Adipocyte (in vitro differentiated cells): ENCODE measurements at regions not wholly inside any gene's neighbourhood (a gene's known extent, or its start where the extent isn't known, plus 50 kb on each side); places are given as distances from the start of the nearest gene placed in this dataset.

Source experiments
- DNase-seq: peaks from one replicate; pipeline ENCODE4 v3.0.0-alpha.2; 2015; ENCODE audit warnings: low read depth
- H3K27me3 ChIP-seq: replicated peaks from 2 replicates; pipeline ENCODE4 v1.7.0; 2013; ENCODE audit warnings: mild to moderate bottlenecking, low read length, moderate library complexity; ENCODE audit not compliant: control insufficient read depth, insufficient read depth
- H3K36me3 ChIP-seq: 2 replicates; pipeline ENCODE4 v1.7.0; 2013; ENCODE audit warnings: low read length, mild to moderate bottlenecking, moderate library complexity; ENCODE audit not compliant: control insufficient read depth, insufficient read depth, severe bottlenecking
- H3K4me1 ChIP-seq: 2 replicates; pipeline ENCODE4 v1.7.0; 2013; ENCODE audit warnings: mild to moderate bottlenecking, low read length, moderate library complexity; ENCODE audit not compliant: control insufficient read depth, insufficient read depth
- H3K4me3 ChIP-seq: 2 replicates; pipeline ENCODE4 v1.7.0; 2013; ENCODE audit warnings: mild to moderate bottlenecking, low read length, moderate library complexity
- H3K9ac ChIP-seq: 2 replicates; pipeline ENCODE4 v1.7.0; 2013; ENCODE audit warnings: mild to moderate bottlenecking, low read length, moderate library complexity
- H3K9me3 ChIP-seq: 2 replicates; pipeline ENCODE4 v1.7.0; 2013; ENCODE audit warnings: mild to moderate bottlenecking, low read length, moderate library complexity; ENCODE audit not compliant: control insufficient read depth

GRCh38 chr12:105843986-105844760 lies 294.6 kb downstream of the NUAK1 start:
- Histone ChIP-seq H3K4me1 (no peaks in the 10 kb centered on the region), H3K4me3 (no peak overlapping the region), H3K36me3 (no peaks in the 10 kb centered on the region), H3K9me3 (peaks cover 3% of the 10 kb centered on the region), H3K27me3 (no peaks in the 10 kb centered on the region), H3K9ac (no peak overlapping the region)
- DNase-seq: peak; percentile 29

GRCh38 chr12:105846331-105846730 lies 292.4 kb downstream of the NUAK1 start:
- H3K27me3 ChIP-seq: no peaks in the 10 kb centered on the region
- no peak overlapping the region for H3K9ac ChIP-seq
- H3K36me3 ChIP-seq: no peaks in the 10 kb centered on the region
- no peak for DNase-seq
- H3K9me3 ChIP-seq: peaks cover 3% of the 10 kb centered on the region
- no peak overlapping the region for H3K4me3 ChIP-seq
- no peaks in the 10 kb centered on the region for H3K4me1 ChIP-seq

- DNase-seq: no peak
- H3K4me1 ChIP-seq: no peaks in the 10 kb centered on the region
- H3K36me3 ChIP-seq: no peaks in the 10 kb centered on the region
- H3K4me3 ChIP-seq: no peak overlapping the region
- no peak overlapping the region for H3K9ac ChIP-seq
- peaks cover 3% of the 10 kb centered on the region for H3K9me3 ChIP-seq
- no peaks in the 10 kb centered on the region for H3K27me3 ChIP-seq
Measured at GRCh38 chr12:105847068-105847467, 291.7 kb downstream of the NUAK1 start.

- Histone ChIP-seq H3K4me1 (peaks cover 7% of the 10 kb centered on the region), H3K36me3 (no peaks in the 10 kb centered on the region), H3K4me3 (no peak overlapping the region), H3K9ac (no peak overlapping the region), H3K9me3 (peaks cover 3% of the 10 kb centered on the region), H3K27me3 (no peaks in the 10 kb centered on the region)
- DNase-seq: no peak
Measured at GRCh38 chr12:105848286-105848685, 290.5 kb downstream of the NUAK1 start.

GRCh38 chr12:105850103-105850968 lies 288.4 kb downstream of the NUAK1 start:
- DNase-seq: no peak
- Histone ChIP-seq H3K27me3 (no peaks in the 10 kb centered on the region), H3K4me3 (no peak overlapping the region), H3K9ac (no peak overlapping the region), H3K36me3 (no peaks in the 10 kb centered on the region), H3K9me3 (peaks cover 3% of the 10 kb centered on the region), H3K4me1 (peaks cover 17% of the 10 kb centered on the region)

- no peaks in the 10 kb centered on the region for H3K9me3 ChIP-seq
- peak overlapping the region; percentile 53 for H3K4me3 ChIP-seq
- H3K27me3 ChIP-seq: no peaks in the 10 kb centered on the region
- H3K9ac ChIP-seq: peak overlapping the region; percentile 17
- H3K36me3 ChIP-seq: no peaks in the 10 kb centered on the region
- DNase-seq: no peak
- H3K4me1 ChIP-seq: peaks cover 28% of the 10 kb centered on the region
Measured at GRCh38 chr12:105852496-105852895, 286.3 kb downstream of the NUAK1 start.

GRCh38 chr12:105852951-105853350 lies 285.8 kb downstream of the NUAK1 start:
- peak overlapping the region; percentile 53 for H3K4me3 ChIP-seq
- H3K4me1 ChIP-seq: peaks cover 28% of the 10 kb centered on the region
- DNase-seq: no peak
- H3K27me3 ChIP-seq: no peaks in the 10 kb centered on the region
- H3K9ac ChIP-seq: peak overlapping the region; percentile 17
- H3K9me3 ChIP-seq: no peaks in the 10 kb centered on the region
- H3K36me3 ChIP-seq: no peaks in the 10 kb centered on the region

GRCh38 chr12:105854071-105854470 lies 284.7 kb downstream of the NUAK1 start:
- H3K4me3 ChIP-seq: no peak overlapping the region
- peak overlapping the region; percentile 16 for H3K9ac ChIP-seq
- no peaks in the 10 kb centered on the region for H3K27me3 ChIP-seq
- H3K4me1 ChIP-seq: peaks cover 28% of the 10 kb centered on the region
- H3K36me3 ChIP-seq: no peaks in the 10 kb centered on the region
- no peaks in the 10 kb centered on the region for H3K9me3 ChIP-seq
- peak; percentile 4 for DNase-seq

GRCh38 chr12:105855361-105856047 lies 283.2 kb downstream of the NUAK1 start:
- H3K9ac ChIP-seq: peak overlapping the region; percentile 18
- no peaks in the 10 kb centered on the region for H3K36me3 ChIP-seq
- peaks cover 28% of the 10 kb centered on the region for H3K4me1 ChIP-seq
- peak overlapping the region; percentile 45 for H3K4me3 ChIP-seq
- no peaks in the 10 kb centered on the region for H3K27me3 ChIP-seq
- DNase-seq: peak; percentile 15
- no peaks in the 10 kb centered on the region for H3K9me3 ChIP-seq

- H3K27me3 ChIP-seq: no peaks in the 10 kb centered on the region
- no peak overlapping the region for H3K4me3 ChIP-seq
- H3K9ac ChIP-seq: no peak overlapping the region
- no peak for DNase-seq
- H3K9me3 ChIP-seq: no peaks in the 10 kb centered on the region
- peaks cover 28% of the 10 kb centered on the region for H3K4me1 ChIP-seq
- no peaks in the 10 kb centered on the region for H3K36me3 ChIP-seq
Measured at GRCh38 chr12:105856048-105856405, 282.7 kb downstream of the NUAK1 start.
